GM21390 (cell line): ENCODE measurements at regions not wholly inside any gene's neighbourhood (a gene's known extent, or its start where the extent isn't known, plus 50 kb on each side); places are given as distances from the start of the nearest gene placed in this dataset.

ENCODE experiments used
- ATAC-seq: cut with Tn5 transposase; IDR thresholded peaks from one replicate; pipeline ENCODE4 v1.9.1; 2021; ENCODE audit not compliant: unreplicated experiment

DNA sequence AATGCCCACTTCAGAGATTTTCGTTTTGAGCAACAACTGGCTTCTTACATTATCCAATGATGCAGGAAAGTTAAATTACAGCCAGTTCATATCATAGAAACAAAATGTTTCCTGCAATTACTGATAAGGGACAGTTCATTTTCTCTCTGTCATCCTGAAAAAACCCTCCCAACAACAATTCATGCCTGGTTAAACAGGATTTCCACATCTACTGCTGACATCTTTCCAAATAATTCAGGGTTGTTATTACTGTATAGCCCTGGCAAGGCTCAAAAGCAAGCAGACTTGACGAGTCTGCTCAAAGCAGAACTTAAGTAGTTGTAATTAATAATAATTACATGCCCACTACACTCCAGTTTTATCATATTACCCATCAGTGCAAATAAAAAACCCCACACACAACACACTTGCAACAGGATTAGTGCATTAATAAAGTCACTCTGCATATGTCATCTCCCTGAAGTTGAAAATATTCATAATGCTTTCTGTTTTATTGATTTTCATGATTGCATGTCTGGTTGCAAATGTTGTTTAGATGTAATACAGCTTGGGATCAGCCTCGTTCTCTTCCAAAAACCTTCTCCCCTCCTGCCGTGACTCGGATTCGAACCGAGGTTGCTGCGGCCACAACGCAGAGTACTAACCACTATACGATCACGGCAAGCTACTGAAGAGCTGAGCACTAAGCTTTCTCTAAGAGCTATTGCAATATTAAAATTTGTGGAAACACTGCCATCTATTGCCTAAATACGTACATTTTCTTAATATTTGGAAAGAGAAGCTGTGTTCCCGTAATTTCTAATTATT, 119.6 kb upstream of the NFIB start:
- ATAC-seq, result no peak

DNA sequence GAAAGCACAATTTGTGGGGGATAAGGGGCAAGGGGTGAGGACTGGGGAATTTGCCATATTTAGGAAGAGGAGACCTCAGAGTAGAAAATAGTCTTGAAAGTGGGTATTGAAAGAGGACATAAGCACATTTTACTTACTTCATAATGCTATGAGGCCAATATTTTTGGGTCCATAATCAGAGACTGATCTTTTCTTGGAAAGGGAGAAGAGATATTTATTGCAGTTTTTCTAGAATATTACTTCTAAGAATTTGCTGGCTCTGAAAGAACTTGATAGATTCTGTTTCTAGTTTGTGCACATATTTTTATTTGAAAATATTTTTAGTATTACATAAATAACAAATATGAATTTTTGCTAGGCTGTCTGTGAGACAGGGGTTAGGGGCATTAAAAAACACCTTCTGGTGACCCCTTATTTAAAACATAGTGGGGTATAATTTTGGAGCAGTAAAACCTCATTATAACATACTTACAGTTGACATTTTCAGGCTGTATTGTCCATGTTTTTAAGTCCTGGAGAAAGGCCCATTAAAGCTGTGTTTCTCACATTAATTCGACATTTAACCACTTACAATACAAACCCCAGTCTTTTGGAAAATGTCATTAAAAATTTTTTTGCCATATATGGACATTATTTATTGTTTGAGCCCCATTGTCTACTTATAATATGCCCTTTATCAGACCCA, 118.9 kb upstream of the NFIB start:
- no peak for ATAC-seq

DNA sequence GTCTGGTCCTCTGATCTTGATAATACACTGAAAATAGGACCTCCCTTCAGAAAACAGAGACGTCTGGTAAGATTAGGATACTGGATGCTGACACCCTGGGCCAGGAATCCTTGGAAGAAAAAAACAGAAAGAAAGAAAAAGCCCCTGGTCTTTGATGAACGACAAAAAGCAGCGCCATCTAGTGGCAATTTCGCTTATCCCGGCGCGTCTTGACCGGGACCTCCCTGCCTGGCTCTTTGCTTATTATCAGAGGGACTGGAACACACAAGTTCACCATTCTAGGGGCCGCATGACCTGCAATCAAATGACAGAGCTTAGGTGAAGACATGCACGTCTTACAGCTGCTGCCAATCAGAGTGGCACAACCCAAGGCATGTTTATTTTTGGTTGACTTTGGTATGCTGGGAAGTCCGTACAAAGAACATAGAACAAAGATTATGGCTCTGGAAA, 114.9 kb upstream of the NFIB start:
- ATAC-seq, result peak; percentile 55

DNA sequence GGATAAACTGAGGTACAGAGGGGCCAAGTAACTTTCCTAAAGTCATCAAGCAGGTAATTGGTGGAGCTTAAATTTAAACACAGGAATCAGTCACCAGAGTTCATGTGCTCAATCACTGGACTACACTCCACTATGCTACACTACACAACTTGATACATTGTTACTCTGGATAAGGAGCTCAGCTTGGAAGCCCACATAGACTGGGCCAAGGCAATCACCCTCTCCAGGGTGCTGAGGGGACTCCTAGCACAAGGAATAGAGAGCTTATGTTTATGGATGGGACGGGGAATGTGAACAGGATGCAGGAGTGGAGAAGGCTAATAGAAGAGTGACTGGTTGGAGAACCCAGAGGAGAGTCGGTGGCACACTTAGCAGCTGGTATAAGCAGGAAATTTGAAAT, 113.5 kb upstream of the NFIB start:
- ATAC-seq, result no peak

DNA sequence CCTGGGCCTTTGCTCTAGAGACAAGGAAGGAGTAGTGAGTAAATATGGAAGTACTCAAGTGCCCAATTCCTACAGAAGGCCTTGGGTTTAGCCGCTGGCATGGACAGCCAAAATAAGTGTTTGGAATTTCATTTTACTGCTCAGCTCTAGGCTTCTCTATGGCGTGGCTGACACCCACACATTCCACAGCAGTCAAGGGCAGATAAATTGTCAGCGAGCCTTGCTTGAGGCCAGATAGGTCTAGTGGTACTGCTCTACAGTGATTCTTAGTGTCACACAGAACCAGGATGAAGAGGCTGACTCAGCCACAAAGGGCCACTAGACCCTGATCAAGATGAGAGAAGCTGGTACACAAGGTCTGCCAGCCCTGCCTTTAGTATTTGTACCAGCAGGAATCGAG, 111.0 kb upstream of the NFIB start:
- no peak for ATAC-seq

DNA sequence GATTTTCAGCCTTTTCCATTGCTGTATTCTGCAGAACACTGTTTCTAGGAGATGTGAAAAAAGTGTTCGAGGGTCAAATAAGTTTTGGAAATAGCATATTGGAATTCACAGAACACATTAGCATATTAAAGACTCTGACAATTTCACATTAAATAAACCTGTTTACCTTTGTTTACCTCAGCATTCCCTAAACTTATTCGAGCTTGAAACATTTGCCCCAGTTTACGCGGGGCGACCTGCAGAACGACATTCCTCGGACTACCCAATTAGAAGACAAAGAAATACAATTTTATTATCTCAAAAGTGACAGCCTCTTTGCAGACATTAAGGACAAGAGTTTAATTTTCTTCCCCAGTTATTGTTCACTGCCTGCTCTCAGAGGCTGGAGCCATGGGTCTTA, 110.3 kb upstream of the NFIB start:
- ATAC-seq, result no peak

DNA sequence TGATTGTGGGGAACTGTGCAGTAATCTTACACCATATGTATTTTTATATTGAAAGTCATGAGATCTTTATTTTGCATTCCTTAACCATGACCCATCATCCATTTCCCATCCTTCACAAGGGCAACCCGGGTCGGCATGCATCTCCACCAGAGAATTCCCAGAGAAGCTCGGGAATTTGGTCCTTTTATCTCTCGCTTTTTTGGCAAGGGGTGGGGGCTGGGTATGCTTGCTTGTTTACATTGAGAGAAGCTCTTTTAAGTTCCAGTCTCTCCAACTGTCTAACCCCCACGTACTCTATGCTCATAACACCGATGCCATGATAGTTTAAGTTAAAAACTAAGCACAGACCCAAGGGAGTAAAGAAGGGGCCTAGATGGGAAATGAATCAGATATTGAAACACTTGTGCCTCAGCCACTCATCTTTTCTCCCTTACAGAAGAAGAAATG, 109.9 kb upstream of the NFIB start:
- ATAC-seq, result no peak

DNA sequence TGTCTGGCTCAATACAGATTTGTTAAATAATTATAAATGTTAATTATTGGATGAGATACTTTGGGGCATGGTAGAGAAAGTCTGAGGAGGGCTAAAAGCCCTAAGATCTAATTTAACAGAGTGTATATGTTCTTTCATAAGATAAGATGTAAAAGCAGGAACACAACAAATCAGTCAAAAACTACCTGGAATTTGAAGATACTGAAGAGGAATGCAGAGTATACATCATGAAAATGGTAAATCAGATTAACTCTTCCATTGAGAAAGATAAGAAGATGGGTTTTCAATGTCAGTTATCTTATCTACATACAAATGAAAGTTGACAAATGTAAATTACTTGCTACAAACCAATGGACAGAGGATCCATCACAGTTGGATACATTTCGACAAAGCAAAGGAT, 107.3 kb upstream of the NFIB start:
- no peak for ATAC-seq

DNA sequence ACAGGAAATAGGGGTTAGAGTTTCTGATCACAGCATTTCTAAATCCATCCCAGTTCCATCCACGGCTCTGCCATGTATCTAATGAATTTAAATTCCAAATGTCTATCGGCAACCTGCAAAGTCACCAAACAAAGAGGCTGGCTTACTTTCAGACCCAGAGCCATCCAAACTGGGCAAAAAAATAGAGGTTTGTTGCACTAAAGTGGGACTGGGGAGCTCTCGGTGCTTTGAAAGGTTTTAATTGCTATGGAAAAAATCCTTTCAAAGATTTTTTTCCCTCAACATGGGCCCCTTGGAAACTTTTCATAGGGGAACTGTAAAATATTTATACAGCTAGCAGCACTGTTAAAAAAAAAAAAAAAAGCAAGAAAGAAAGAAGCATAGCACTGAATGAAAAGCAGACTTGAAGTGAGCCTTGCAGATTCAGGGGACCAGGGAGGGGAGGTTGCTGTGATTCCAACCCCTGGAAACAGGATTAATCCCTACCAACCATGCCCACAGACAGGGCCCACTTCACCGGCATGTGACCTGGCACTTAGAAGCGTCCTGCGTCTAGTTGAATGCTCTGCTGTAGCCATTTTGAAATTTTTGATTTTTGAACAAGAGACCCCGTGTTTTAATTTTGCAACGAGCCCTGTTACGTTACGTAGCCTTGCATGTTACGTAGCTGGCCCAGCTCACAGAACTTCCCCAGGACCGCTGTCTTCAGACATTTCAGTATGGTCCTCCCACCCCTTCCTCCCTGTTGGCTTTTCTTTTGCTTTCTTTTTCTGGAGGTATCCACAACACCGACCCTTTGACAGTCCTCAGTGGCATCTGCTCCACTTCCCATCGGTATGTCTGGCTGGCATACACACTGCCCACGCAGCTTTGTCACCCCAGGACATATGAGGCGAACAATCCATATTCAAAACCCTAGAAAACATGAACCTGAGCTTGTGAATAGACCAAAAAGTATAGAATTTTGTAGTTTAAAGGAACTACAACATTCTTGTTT, 105.3 kb upstream of the NFIB start:
- ATAC-seq, result no peak

DNA sequence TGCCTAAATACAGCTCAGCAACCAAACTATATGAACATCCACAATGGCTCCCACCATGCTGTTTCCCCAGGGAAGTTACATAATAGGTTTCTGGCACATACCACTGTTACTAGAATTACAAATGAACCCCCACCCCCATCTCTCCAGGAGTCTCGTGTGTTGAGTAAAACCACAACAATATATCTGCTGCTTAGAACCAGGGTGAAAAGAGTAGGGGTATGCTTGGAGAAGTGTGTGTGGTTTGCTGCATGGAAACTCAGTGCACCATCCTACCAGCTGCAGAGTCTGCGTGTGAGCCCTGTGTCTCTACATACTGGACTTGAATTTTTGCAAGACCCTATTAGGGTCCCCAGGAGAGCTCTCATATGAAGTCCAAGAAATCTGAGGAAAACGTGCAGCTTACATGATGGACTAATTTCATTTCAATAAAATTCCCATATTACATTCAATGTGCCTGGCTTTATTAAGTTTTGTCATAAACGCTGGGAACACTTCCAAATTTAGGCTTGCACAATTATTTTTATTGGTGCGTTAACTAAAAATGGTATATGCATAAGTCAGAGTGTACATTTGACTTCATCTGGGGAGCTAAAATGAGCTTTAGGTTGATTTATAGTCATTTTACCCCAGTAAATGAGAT, 104.5 kb upstream of the NFIB start:
- no peak for ATAC-seq

DNA sequence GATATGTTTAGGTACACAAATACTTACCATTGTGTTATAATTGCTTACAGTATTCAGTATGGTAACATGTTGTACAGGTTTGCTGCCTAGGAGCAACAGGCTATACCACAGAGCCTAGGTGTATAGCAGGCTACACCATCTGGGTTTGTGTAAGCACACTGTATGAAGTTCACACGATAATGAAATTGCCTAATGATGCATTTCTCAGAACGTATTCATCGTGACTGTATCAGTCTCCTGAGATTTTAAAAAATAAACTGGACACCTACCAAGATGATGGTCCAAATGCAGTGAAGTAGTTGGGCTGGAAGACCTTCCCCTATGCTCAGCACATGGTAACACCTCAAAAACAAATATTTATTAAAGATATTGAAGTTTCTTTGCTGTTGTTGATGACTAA, 103.3 kb upstream of the NFIB start:
- ATAC-seq, result no peak

DNA sequence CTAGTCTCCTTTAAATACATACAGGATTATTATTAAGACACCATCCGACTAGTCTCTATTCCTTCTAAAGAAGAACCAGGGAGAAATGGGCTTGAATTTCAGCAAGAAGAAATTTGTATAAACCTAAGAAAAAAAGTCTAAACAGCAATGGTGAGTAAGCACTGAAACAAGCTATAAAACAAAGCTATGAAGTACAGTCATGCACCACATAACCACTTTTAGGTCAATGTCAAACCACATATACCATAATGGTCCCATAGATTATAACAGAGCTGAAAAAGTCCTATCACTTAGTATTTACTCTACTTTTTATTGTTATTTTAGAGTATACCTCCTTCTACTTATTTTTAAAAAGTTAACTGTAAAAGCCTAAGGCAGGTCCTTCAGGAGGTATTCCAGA, 102.0 kb upstream of the NFIB start:
- no peak for ATAC-seq

DNA sequence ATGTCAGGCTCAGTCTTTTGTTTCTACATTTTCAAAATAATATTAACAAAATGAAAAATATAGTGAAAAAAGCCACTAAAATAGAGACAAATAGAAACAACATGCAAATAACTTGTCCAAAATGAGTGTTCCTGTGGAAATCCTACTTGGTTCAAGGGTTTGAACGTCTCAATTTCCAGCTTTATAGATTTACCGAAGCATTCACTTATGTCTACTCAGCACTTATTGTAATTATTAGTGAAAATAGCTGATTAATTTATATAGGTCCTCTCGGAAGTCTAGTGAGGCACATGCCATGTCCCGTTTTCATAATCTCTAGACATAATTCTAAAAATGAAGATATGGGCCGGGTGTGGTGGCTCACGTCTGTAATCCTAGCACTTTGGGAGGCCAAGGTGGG, 99.9 kb upstream of the NFIB start:
- ATAC-seq, result no peak

DNA sequence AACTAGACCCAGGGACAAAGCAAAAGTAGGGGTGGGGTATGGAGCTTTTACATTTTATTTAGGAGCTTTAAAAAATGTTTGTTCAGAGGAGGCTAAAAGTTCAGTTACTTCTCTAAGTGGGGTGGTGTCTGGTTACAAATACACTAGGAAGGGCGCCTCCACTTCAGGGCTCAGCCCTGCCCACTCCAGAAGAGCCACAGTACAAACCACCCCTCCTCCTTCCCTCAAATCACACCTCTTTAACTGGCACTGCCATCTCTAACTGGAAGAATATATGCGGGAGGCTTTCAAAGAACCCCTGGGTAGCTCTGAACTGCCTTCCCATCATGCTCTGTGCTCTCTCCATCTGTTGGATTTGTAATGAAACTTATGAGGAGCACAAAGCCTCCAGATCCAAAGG, 98.8 kb upstream of the NFIB start:
- ATAC-seq, result no peak

DNA sequence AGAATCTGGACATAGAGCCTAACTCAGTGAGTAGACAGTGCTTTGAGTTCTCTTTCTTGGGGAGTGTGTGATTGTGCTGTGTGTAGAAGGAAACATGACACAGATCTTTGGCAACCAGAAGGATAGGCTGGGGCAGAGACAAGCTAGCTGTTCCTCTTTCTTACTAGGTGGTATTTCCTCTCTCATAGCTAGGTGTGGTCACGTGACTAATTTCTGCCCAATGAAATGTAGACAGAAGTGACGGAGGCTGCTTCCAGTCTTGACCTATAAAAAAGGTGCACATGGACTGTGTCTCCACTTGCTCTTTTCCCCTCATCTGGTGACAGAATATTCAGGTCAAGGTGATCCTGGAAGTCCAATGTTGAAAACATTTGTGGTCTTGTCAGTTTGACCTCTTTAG, 92.5 kb upstream of the NFIB start:
- ATAC-seq, result no peak

DNA sequence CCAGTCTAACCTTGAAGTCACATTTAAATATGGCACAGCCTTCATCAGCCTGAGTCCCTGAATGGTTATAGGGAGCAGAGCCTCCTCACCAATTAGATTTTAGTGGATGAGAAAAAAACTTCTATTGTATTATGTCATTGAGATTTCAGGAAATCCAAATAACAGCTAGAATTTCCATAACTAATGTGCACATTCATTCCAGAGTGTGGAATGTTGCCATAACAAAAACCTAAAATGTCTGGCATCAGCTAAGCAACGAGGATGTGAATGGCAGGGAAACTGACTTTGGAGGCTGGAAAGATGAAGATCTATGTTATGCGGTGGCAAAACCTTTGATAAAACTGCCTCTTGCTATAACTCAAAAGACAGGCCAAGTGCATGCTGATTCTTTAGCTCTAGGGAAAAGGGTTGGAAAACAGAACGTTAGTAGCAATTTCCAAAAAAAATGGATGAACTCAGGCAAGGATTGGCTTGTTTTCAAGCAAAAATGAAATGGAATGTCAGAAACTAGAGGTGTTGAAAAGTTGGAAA, 91.3 kb upstream of the NFIB start:
- no peak for ATAC-seq

DNA sequence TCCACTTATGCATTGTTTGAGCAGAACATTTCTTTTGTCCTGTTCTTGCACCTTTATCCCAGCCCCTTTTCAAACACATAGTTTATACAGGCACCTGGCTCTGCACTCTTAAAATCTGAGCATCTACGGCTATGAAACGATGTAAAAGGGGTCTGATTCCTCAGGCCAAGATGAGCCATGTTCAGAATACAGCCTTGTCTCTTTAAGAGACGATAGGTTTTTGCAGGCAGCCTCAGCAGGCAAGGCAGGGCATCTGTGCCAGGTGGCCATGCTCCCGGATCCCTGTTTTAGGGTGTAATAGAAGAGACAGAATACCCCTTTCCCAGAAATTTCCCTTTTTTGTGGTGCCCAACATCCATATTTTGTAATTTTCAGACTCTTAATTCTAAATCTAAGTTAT, 89.1 kb upstream of the NFIB start:
- ATAC-seq, result no peak

DNA sequence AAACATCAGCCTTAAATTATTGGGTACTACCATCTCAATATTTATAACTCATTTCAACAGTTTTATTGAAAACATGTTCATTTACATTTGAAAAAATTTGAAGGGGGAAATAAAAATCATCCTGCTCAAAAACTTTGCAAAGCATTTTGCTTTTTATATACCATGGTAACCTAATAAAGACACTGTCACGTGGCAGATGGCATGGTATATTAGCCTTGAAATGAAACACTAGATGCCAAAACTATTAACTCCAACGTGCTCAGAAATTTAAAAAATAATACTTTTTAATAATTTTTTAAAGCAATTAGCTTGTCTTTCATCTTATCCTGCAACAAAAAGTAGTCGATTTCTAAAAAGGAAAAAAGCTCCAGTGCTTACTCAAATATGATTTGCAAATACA, 88.6 kb upstream of the NFIB start:
- ATAC-seq, result no peak

DNA sequence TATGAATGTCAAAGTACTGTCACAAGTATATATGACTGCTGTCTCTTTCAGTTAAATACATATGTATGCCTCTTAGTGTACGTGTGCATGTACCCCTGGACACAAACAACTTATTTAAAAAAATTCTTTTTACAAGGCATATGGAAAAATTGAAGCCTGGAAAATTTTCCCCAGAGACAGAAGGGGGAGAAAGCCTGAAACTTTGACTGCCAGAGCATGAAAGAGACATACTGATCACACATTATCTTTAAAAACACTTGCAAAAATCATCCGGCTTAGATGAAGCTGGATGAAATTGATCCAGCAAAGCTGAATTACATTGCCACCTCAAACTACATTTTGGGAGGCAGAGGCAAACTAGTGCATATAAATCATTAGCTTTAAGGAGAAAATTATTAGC, 88.0 kb upstream of the NFIB start:
- no peak for ATAC-seq

DNA sequence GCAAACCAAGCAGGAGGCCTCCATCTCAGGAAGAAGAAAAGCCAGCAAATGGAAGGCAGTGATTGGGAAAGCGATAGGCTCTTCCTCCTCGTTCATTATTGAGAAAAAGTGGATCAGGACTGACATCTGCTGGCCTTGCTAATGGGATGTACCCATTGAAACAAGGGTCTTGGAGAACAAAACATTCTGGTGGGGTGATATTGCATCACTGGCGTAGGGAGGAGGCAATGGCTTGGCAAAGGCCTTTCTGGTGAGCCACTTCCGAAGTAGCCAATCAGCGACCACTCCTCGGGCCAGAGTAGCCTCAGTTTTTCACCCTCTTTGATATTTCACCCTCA, 86.7 kb upstream of the NFIB start:
- no peak for ATAC-seq
